ENCODE measurements at regions not wholly inside any gene's neighbourhood (a gene's known extent, or its start where the extent isn't known, plus 50 kb on each side); places are given as distances from the start of the nearest gene placed in this dataset.
"Not testable (repeated sequence)": the region's sequence is repeated elsewhere in the genome, so short reads cannot be mapped to it uniquely, and the experiment has no call there.

- no peak for DNase-seq
Observed at GRCh38 chr1:56263908-56264307, 315.5 kb downstream of the PLPP3 start.

GRCh38 chr1:56258371-56258770 is 321.0 kb downstream of the PLPP3 start:
- no peak for DNase-seq

GRCh38 chr1:56257726-56258125 is 321.6 kb downstream of the PLPP3 start:
- DNase-seq, result no peak

GRCh38 chr1:56256153-56257000 is 323.0 kb downstream of the PLPP3 start:
- DNase-seq, result no peak

- no peak for DNase-seq
Observed at GRCh38 chr1:56255516-56256152, 323.7 kb downstream of the PLPP3 start.

- DNase-seq, result no peak
Observed at GRCh38 chr1:56254130-56254529, 325.2 kb downstream of the PLPP3 start.

- no peak for DNase-seq
Observed at GRCh38 chr1:56250809-56251208, 328.6 kb downstream of the PLPP3 start.

GRCh38 chr1:56249234-56249633 is 330.1 kb downstream of the PLPP3 start:
- no peak for DNase-seq

GRCh38 chr1:56248138-56248537 is 331.2 kb downstream of the PLPP3 start:
- no peak for DNase-seq

- not testable (repeated sequence) for DNase-seq
Observed at GRCh38 chr1:56246726-56247125, 332.6 kb downstream of the PLPP3 start.

GRCh38 chr1:56240400-56240799 is 339.0 kb downstream of the PLPP3 start:
- no peak for DNase-seq

- no peak for DNase-seq
Observed at GRCh38 chr1:56237491-56238064, 341.8 kb downstream of the PLPP3 start.

GRCh38 chr1:56236688-56237087 is 342.7 kb downstream of the PLPP3 start:
- no peak for DNase-seq

- DNase-seq, result no peak
Observed at GRCh38 chr1:56235909-56236510, 343.4 kb downstream of the PLPP3 start.

GRCh38 chr1:56229186-56229585 is 350.2 kb downstream of the PLPP3 start:
- DNase-seq, result no peak

GRCh38 chr1:56227886-56228285 is 351.5 kb downstream of the PLPP3 start:
- no peak for DNase-seq

- no peak for DNase-seq
Observed at GRCh38 chr1:56227401-56227800, 352.0 kb downstream of the PLPP3 start.

- DNase-seq, result no peak
Observed at GRCh38 chr1:56225964-56226815, 353.2 kb downstream of the PLPP3 start.

- no peak for DNase-seq
Observed at GRCh38 chr1:56223968-56224367, 355.4 kb downstream of the PLPP3 start.

- DNase-seq, result no peak
Observed at GRCh38 chr1:56222914-56223540, 356.3 kb downstream of the PLPP3 start.

GRCh38 chr1:56220021-56220420 is 359.3 kb downstream of the PLPP3 start:
- no peak for DNase-seq

GRCh38 chr1:56218023-56218422 is 361.3 kb downstream of the PLPP3 start:
- DNase-seq, result no peak
